ENCODE measurements at regions not wholly inside any gene's neighbourhood (a gene's known extent, or its start where the extent isn't known, plus 50 kb on each side); places are given as distances from the start of the nearest gene placed in this dataset.

GRCh38 chr3:7793786-7794185 is 707.8 kb upstream of the LMCD1 start:
- TF ChIP-seq CTCF (IDR thresholded peaks at IDR 0.05), result no peak
- Histone ChIP-seq H3K4me1 (no peaks in the 10 kb centered on the region), H3K4me3 (no peak overlapping the region), H3K9me3 (no peaks in the 10 kb centered on the region), H3K27ac (no peak overlapping the region), H3K27me3 (no peaks in the 10 kb centered on the region), H3K36me3 (no peaks in the 10 kb centered on the region)
- DNase-seq (no peak), ATAC-seq (no peak), FAIRE-seq (no peak)
- intact Hi-C loops (cut with DNase I), result no loop called here
- 55 to 65% methylated on average over 5 of the region's 5 CpGs for WGBS, 2 donors

GRCh38 chr3:7798276-7798675 is 703.3 kb upstream of the LMCD1 start:
- Histone ChIP-seq H3K9me3 (no peaks in the 10 kb centered on the region), H3K27me3 (no peaks in the 10 kb centered on the region), H3K36me3 (no peaks in the 10 kb centered on the region), H3K27ac (no peak overlapping the region), H3K4me1 (no peaks in the 10 kb centered on the region), H3K4me3 (no peak overlapping the region)
- TF ChIP-seq CTCF (IDR thresholded peaks at IDR 0.05), result no peak
- DNase-seq (no peak), ATAC-seq (no peak), FAIRE-seq (no peak)
- 42 to 47% methylated on average over 4 of the region's 4 CpGs for WGBS, 2 donors
- intact Hi-C loops (cut with DNase I), result no loop called here

GRCh38 chr3:7800006-7800780 is 701.4 kb upstream of the LMCD1 start:
- no peaks in the 10 kb centered on the region for H3K27me3 ChIP-seq
- no peaks in the 10 kb centered on the region for H3K36me3 ChIP-seq
- no peak overlapping the region for H3K4me3 ChIP-seq
- peak in 1 of 4 donors; percentile 6 for TF ChIP-seq CTCF (IDR thresholded peaks at IDR 0.05)
- no peak overlapping the region for H3K27ac ChIP-seq
- 42 to 50% methylated on average over 4 of the region's 4 CpGs for WGBS, 2 donors
- H3K4me1 ChIP-seq, result no peaks in the 10 kb centered on the region
- intact Hi-C loops (cut with DNase I), result no loop called here
- ATAC-seq (peak in 1 of 4 donors; percentile 12), FAIRE-seq (no peak), DNase-seq (no peak)
- no peaks in the 10 kb centered on the region for H3K9me3 ChIP-seq

- Histone ChIP-seq H3K27me3 (no peaks in the 10 kb centered on the region), H3K4me3 (no peak overlapping the region), H3K9me3 (no peaks in the 10 kb centered on the region), H3K36me3 (no peaks in the 10 kb centered on the region), H3K4me1 (no peaks in the 10 kb centered on the region), H3K27ac (no peak overlapping the region)
- no peak for FAIRE-seq
- TF ChIP-seq CTCF (IDR thresholded peaks at IDR 0.05), result no peak
- intact Hi-C loops (cut with DNase I), result no loop called here
- WGBS, 2 donors, result 84 to 87% methylated on average over 3 of the region's 3 CpGs
- DNase-seq, result no peak
- no peak for ATAC-seq
Observed at GRCh38 chr3:7812490-7812889, 689.1 kb upstream of the LMCD1 start.

GRCh38 chr3:7813365-7813764 is 688.3 kb upstream of the LMCD1 start:
- no peak overlapping the region for H3K4me3 ChIP-seq
- H3K27ac ChIP-seq, result no peak overlapping the region
- 27% methylated on average over 1 of the region's 1 CpG for WGBS, 2 donors
- H3K27me3 ChIP-seq, result no peaks in the 10 kb centered on the region
- no peaks in the 10 kb centered on the region for H3K9me3 ChIP-seq
- FAIRE-seq, result no peak
- no peaks in the 10 kb centered on the region for H3K4me1 ChIP-seq
- no peak for DNase-seq
- ATAC-seq, result no peak
- intact Hi-C loops (cut with DNase I), result no loop called here
- no peaks in the 10 kb centered on the region for H3K36me3 ChIP-seq
- no peak for TF ChIP-seq CTCF (IDR thresholded peaks at IDR 0.05)

Data from pancreas (tissue), 10 donors.